Memory B cell (primary cell): ENCODE measurements at regions not wholly inside any gene's neighbourhood (a gene's known extent, or its start where the extent isn't known, plus 50 kb on each side); places are given as distances from the start of the nearest gene placed in this dataset.

Experiments
- ATAC-seq: fragments of 150-1000 bp; cut with Tn5 transposase; 2 replicates; pipeline ENCODE4 v1.10.0; 2021; ENCODE audit warnings: low read depth, mild to moderate bottlenecking, moderate library complexity
- DNase-seq, 2 donors: peaks; one replicate each; pipeline ENCODE4 v3.0.0; 2022; ENCODE audit warnings: low spot score in 2 of 2
- H3K27ac Mint-ChIP-seq: one replicate; pipeline ENCODE4 v1.8.0; 2022; ENCODE audit warnings: mild to moderate bottlenecking, moderate library complexity, mixed read lengths
- H3K27me3 Mint-ChIP-seq: one replicate; pipeline ENCODE4 v1.8.0; 2022; ENCODE audit warnings: mixed read lengths
- H3K36me3 Mint-ChIP-seq: one replicate; pipeline ENCODE4 v1.8.0; 2022; ENCODE audit warnings: mild to moderate bottlenecking, mixed read lengths
- H3K4me1 Mint-ChIP-seq: one replicate; pipeline ENCODE4 v1.8.0; 2022; ENCODE audit warnings: mixed read lengths
- H3K4me3 Mint-ChIP-seq: one replicate; pipeline ENCODE4 v1.8.0; 2022; ENCODE audit warnings: mild to moderate bottlenecking, moderate library complexity, mixed read lengths
- H3K9me3 Mint-ChIP-seq: one replicate; pipeline ENCODE4 v1.8.0; 2022; ENCODE audit warnings: mixed read lengths

DNA sequence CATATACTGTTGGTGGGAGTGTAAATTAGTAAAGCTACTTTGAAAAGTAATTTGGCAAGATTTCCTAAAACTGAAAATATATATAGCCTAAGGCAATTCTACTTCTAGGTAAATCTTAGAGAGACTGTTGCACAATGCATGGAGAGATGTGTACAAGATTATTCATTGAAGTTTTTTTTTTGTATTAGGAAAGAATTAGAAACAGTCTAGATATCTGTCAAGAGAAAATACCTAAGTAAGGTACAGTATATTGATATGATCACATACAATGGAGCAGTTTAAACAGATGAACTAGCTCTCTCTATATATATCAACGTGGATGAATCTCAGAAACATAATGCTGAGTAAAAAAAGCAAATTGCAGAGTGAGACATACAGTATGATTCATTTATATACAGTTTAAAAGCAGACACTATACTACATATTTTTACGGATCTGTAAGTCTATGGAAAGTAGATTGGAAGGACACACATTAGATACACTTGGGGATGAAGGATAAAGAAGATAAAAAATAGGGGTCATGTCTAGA lies 59.3 kb upstream of the ACVR1 start:
- Mint-ChIP-seq H3K36me3 (no peaks in the 10 kb centered on the region), H3K4me1 (no peaks in the 10 kb centered on the region), H3K27ac (no peak overlapping the region), H3K27me3 (peaks cover 6% of the 10 kb centered on the region), H3K9me3 (no peaks in the 10 kb centered on the region), H3K4me3 (no peak overlapping the region)
- no peak for ATAC-seq
- DNase-seq, result no peak

DNA sequence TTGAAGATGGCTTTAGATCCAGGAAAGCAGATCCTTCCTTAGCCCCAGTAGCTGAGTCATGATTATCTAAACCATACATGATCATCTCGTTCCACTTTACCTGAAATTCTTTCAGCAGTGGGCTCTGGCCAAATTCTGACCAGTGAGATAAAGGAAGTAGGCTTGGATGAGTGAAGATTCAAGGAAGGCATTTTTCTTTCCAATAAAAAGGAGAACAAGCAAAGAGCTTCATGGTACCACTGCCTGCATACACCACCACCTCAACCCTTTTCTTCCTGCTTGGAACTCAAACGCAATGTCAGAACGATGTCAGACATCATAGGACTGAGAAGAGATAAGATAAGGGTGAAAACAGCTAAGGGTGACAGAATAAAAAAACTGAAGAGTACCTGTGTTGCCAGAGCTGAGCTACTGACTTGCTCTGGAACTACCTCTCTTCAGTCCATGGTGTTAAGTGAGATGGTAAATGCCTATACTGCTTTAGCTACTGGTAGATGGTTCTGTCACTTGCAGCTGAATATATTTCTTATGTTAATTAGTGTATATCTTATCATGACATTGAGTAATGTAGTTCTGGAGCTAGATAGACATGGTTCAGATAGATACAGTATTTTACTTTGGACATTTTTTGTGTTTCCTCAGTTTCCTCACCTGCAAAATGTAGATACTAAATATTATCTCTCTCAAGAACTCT lies 58.7 kb upstream of the ACVR1 start:
- Mint-ChIP-seq H3K27me3 (peaks cover 9% of the 10 kb centered on the region), H3K4me3 (no peak overlapping the region), H3K27ac (no peak overlapping the region)

DNA sequence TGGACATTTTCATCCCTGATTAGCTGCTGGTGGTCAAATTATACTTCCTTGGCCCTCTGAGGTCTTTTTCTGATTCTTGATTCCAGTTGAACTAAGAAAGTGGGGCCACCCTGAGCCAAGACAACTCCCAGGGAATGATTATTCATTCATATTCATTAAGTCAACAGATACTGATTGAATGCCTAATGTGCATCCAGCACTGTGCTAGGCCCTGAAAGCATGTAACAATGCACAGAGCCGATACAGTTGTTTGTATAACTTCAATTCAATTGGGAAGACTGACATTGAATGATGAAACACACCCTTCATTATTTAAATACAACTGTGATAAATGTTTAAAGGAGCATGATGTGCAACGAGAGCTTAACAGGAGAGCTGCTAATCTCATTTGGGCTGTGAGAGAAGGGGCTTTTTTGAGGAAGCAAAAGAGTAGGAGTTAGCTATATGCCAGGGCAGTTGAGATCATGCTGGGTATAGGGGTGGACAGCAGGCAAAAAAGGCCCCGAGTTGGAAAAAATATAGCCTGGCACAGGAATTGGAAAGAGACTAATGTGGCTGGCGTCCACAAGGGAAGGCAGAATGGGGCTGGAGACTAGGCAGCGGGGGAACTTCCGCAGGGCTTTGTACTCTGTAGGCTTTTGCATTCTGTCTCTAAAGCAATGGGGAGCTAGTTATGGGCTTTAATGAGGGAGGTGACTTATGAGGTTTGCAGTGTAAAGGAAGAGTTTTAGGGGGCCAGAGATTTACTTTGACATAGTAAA lies 57.2 kb upstream of the ACVR1 start:
- Mint-ChIP-seq H3K9me3 (no peaks in the 10 kb centered on the region), H3K4me1 (no peaks in the 10 kb centered on the region), H3K4me3 (no peak overlapping the region), H3K27me3 (peaks cover 9% of the 10 kb centered on the region), H3K36me3 (no peaks in the 10 kb centered on the region), H3K27ac (no peak overlapping the region)
- no peak for DNase-seq
- ATAC-seq, result no peak

More for the DNA sequence above, 58.7 kb upstream of the ACVR1 start:
- H3K36me3 Mint-ChIP-seq, result no peaks in the 10 kb centered on the region
- H3K4me1 Mint-ChIP-seq, result no peaks in the 10 kb centered on the region
- H3K9me3 Mint-ChIP-seq, result no peaks in the 10 kb centered on the region
- ATAC-seq (no peak), DNase-seq (no peak)

DNA sequence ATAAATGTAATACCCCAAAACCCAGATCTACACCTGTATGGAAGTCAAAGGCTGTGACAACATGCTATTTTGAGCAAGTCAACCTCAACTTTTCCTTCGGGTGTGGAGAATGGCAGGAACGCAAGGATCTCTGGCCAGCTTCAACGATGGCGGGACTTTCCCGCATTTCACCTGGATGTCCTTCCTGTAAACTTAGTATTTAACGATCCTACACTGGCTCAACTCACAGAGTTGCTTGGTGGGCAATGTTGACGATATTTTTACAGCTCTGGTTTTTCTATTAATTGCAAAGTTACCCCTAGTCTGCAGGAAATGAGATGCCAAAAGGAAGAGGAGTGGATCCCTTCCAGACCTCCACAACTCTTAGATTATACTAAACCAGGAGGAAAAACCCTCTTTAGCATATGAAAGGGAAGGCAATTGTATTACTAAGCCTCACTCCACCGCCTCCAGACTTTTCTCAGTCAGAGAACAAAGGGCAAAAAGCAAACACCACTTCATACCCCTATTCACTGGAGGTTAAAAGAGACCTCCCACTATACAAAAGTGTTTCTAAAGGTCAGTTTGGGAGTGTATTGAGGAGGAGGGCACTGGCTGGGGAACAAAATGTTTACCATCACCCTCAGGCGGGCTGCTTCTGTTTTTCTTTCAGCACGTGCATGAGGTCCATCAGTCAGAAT lies 56.5 kb upstream of the ACVR1 start:
- Mint-ChIP-seq H3K9me3 (no peaks in the 10 kb centered on the region), H3K36me3 (no peaks in the 10 kb centered on the region), H3K4me3 (no peak overlapping the region), H3K27ac (no peak overlapping the region), H3K27me3 (peaks cover 9% of the 10 kb centered on the region), H3K4me1 (no peaks in the 10 kb centered on the region)
- ATAC-seq, result no peak
- no peak for DNase-seq

DNA sequence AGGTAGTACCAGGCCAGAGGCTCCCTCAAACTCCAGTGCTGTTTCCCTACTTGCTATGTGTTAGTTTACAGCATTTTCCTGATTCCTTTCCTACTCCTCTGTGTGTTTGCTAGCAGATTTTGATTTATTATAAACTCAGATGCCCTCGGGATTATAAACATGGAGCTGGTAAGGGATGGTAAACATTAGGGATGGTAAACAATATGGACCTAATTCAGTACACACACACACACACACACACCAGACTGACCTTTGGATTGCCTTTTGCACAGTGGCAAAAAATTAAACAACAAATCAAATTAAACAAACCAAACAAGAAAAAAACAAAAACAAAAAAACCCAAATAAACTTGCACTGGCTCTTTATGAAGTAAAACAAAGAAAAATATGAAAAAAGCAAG lies 55.4 kb upstream of the ACVR1 start:
- Mint-ChIP-seq H3K27me3 (peaks cover 9% of the 10 kb centered on the region), H3K9me3 (no peaks in the 10 kb centered on the region), H3K36me3 (no peaks in the 10 kb centered on the region), H3K4me3 (no peak overlapping the region), H3K4me1 (no peaks in the 10 kb centered on the region), H3K27ac (no peak overlapping the region)
- ATAC-seq (no peak), DNase-seq (no peak)

DNA sequence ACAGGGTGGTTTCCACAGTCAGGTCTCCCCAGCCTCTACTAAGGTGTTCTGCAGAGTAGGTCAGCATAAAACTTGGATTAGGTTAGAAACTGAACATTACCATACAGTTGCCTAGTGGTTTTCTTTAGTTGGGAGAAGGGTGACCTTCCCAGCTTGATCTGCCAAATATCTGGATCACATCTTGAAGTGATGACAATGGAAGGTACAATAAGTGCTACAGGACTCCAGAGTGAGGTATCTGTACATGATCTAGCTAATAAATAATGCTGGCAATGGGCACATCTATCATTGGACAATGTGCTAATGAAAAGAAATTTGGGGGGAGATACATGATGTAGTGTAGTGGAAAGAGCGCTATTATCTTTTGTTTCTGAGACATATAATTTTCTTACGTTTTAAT lies 54.6 kb upstream of the ACVR1 start:
- Mint-ChIP-seq H3K36me3 (no peaks in the 10 kb centered on the region), H3K4me3 (no peak overlapping the region), H3K9me3 (no peaks in the 10 kb centered on the region), H3K27me3 (peaks cover 9% of the 10 kb centered on the region), H3K27ac (no peak overlapping the region), H3K4me1 (no peaks in the 10 kb centered on the region)
- DNase-seq (no peak), ATAC-seq (no peak)

DNA sequence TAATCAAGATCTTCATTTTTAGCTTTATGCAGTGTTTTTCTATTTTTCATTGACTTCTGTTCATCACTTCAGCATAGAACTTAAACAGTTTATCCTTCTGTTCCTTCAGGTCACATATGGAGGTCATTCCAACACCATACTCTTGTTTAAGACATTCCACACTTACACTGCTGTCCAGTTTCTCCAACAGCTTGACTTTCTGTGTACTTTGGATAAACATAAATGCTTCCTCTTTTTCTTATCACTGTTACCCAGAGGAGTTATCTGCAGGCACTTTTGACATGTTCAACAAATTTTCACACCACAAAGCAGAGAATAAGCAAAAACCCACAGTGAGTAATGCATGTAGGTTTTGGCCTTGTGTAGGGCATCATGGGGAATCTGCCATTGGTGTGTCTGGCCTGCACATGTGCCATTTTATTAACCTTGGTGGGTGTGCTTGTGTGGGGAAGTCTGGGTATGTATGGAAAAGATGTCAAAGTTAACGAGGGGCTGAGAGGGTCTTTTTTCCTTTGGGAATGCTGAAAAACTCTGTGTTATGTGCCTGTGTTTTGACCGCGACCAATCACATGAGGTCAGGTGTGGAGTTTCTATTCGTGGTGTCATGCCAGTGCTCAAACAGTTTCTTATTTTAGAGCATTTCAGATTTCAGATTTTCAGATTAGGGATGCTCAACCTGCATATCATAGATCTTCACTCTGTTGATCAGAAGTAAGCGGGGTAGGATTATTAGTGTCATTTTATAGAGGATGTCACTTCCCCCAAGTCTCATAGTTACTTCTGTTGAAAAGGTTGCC lies 53.9 kb upstream of the ACVR1 start:
- Mint-ChIP-seq H3K9me3 (no peaks in the 10 kb centered on the region), H3K4me1 (no peaks in the 10 kb centered on the region), H3K36me3 (no peaks in the 10 kb centered on the region), H3K27ac (no peak overlapping the region), H3K27me3 (peaks cover 10% of the 10 kb centered on the region), H3K4me3 (no peak overlapping the region)
- ATAC-seq, result no peak
- DNase-seq, result no peak

DNA sequence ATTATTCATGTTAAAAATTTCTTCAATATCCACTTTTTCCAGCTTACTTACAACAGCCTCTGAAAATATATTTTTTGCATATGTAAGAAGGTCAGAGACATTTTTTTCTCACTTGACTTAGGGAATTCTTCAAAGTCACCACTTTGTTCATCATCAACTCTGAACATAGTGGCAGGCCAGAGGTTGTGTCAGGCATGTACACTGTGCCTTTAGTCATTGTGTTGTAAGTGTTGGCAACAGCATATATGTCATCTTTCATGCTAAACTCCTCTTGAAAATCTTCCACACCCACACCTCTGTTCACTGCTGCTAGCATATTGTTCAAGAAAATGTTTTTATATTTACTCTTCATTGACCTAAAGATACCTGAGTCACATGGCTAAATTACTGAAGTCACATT lies 52.2 kb upstream of the ACVR1 start:
- Mint-ChIP-seq H3K4me3 (no peak overlapping the region), H3K27ac (no peak overlapping the region), H3K27me3 (peaks cover 11% of the 10 kb centered on the region), H3K36me3 (no peaks in the 10 kb centered on the region), H3K9me3 (no peaks in the 10 kb centered on the region), H3K4me1 (no peaks in the 10 kb centered on the region)
- DNase-seq, result no peak
- no peak for ATAC-seq

DNA sequence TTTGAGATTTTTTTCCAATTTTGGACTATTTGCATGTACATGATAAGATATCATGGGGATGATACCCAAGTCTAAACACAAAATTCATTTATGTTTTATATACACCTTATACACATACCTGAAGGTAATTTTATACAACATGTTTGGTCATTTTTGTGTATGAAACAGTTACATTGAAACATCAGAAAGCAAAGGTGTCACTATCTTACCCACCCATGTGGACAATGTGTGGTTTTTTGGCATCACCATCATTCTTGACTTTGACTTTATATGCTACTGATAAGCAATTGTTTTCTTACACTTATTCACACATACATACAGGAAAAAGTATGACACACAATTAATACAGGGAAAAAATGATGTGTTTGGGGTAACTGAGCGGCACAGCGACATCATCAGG lies 51.0 kb upstream of the ACVR1 start:
- Mint-ChIP-seq H3K27me3 (peaks cover 13% of the 10 kb centered on the region), H3K36me3 (no peaks in the 10 kb centered on the region), H3K27ac (no peak overlapping the region), H3K9me3 (no peaks in the 10 kb centered on the region), H3K4me1 (no peaks in the 10 kb centered on the region), H3K4me3 (no peak overlapping the region)
- ATAC-seq (no peak), DNase-seq (no peak)
